Hepatocyte (in vitro differentiated cells): ENCODE measurements at regions not wholly inside any gene's neighbourhood (a gene's known extent, or its start where the extent isn't known, plus 50 kb on each side); places are given as distances from the start of the nearest gene placed in this dataset.

Experiments
- EZH2 ChIP-seq: fragments of 200-600 bp; sonication (generic); IDR thresholded peaks from 2 replicates; pipeline ENCODE4 v1.6.1; 2016; ENCODE audit warnings: antibody characterized with exemption, mild to moderate bottlenecking, borderline replicate concordance
- TF ChIP-seq, protein P1 (sequence below): fragments of 200-600 bp; sonication (generic); IDR thresholded peaks from 2 replicates; pipeline ENCODE4 v1.5.1; 2016; ENCODE audit warnings: antibody characterized with exemption, mild to moderate bottlenecking; ENCODE audit not compliant: poor library complexity

- TF ChIP-seq, protein P1, sequence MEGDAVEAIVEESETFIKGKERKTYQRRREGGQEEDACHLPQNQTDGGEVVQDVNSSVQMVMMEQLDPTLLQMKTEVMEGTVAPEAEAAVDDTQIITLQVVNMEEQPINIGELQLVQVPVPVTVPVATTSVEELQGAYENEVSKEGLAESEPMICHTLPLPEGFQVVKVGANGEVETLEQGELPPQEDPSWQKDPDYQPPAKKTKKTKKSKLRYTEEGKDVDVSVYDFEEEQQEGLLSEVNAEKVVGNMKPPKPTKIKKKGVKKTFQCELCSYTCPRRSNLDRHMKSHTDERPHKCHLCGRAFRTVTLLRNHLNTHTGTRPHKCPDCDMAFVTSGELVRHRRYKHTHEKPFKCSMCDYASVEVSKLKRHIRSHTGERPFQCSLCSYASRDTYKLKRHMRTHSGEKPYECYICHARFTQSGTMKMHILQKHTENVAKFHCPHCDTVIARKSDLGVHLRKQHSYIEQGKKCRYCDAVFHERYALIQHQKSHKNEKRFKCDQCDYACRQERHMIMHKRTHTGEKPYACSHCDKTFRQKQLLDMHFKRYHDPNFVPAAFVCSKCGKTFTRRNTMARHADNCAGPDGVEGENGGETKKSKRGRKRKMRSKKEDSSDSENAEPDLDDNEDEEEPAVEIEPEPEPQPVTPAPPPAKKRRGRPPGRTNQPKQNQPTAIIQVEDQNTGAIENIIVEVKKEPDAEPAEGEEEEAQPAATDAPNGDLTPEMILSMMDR, result no peak
- TF ChIP-seq EZH2, result no peak
Observed at GRCh38 chr5:102594192-102594591, 95.4 kb upstream of the SLCO6A1 start.
